GM12801 (cell line): ENCODE measurements at regions not wholly inside any gene's neighbourhood (a gene's known extent, or its start where the extent isn't known, plus 50 kb on each side); places are given as distances from the start of the nearest gene placed in this dataset.

ENCODE experiments used
- CTCF ChIP-seq: IDR thresholded peaks from one replicate; pipeline ENCODE4 v1.5.1; 2011; ENCODE audit warnings: control low read depth; ENCODE audit not compliant: insufficient read length; ENCODE audit errors: extremely low read depth

DNA sequence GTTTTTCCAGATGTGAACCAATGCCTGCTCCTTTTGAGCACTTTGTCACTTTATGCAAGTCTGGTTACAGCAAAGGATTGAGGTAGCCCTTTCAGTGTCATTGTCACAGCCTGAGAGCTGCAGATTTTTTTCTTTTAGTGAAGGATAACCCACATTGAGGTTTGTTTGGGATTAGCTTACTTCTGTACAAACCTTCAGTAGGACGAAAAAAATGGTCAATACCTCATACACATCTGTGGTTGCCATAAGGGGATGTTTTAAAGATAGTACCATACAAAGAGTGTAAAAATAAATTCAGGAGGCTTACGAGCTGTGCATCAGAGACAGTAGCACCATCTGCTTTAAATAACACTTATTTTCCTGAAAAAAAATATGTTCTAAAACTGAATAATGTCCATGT lies 566.0 kb downstream of the AJAP1 start:
- TF ChIP-seq CTCF, result no peak

DNA sequence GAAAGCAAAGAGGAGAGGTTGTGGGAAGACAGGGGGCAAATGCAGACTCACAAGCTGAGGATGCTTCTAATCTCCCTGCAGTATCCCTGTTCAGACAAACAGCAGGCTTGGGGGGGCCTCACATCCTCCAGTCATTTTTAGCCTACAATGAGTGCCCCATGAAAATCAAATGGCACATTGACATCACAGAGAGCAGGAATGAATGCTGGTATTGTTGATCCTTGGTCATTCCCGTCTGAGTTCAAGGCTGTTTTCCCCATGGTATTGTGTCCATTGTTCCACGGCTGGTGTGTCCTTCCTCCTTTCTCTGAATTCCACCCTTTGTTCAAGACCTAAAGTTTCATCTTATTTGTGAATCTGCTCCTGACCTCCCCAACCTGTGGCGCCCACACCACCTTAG lies 545.6 kb downstream of the AJAP1 start:
- TF ChIP-seq CTCF, result no peak

DNA sequence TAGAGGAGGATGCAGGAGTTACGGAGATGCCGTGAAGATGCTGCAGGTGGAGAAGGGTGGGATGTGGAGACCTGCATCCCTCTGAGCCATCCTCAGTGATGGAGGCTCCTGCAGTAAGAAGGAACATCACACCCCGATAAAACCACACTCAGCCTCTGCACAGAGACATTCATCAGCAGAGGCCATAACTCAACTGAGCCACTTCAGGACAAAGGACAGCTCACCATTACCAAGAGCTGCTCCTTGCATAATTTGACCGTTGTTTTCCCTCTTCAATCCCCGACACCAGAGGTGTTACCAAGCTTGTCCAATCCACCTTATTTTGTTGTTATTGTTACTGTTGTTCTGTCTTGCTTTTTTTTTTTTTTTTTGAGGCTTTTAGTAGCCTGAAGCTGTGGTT lies 543.9 kb downstream of the AJAP1 start:
- no peak for TF ChIP-seq CTCF

- TF ChIP-seq CTCF, result no peak
Measured at GRCh38 chr1:5191470-5191869, 537.1 kb downstream of the AJAP1 start.

DNA sequence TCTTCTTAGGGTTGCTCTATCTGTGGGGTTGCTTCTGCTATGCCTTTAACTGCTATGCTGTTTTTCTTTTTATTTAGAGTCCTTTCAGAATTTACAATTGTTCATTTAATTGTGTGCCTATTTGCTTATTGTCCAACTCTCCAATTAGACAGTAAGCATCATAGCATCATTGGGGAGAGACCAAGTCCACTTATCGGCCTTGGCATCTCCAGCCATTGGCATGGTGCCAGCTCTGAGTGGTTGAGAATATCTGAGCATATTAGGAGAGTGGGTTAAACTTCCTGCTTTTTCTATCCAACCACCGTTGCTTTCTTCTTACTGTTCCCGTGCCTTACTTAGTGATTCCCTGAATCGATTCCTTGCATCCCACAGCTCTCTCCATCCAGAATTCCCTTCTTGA lies 535.0 kb downstream of the AJAP1 start:
- no peak for TF ChIP-seq CTCF

GRCh38 chr1:5165762-5166161 lies 511.4 kb downstream of the AJAP1 start:
- TF ChIP-seq CTCF, result no peak

DNA sequence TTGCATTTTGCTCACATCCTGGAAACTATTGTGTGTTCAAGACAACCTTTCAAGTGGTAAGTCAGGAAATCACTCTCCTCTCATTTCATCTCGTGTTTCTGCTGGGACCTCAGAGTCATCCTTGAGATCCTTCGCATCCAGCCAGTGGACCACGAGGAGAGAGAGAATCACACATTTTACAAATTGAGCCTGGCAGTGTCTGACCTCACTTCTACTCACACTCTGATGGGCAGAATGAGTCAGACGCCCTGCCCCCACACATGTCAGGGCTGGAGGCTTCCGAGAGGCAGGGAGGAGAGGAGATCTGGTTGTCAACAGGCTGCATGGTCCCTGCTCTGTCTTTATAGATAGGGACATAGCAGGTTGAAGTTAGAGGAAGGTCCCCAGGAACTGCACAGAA lies 509.7 kb downstream of the AJAP1 start:
- TF ChIP-seq CTCF, result no peak

DNA sequence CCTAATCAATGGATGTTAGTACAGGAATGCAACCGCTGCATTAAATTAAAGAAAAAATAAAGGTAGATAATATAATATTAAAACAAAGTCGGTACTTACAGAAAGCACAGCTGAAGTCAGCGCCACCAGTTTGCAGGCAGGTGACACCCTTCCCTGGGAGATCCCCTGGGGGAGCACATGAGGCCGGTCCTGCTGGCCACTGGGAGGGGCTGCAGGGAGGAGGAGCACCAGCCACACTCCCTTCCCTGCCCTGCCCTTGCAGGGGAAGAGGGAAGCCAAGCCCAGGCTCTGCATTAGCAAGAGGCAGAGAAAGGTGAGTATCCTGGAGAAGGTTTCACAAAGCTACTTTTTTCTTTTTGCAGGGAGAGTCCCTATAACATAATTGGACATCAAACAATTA lies 507.0 kb downstream of the AJAP1 start:
- no peak for TF ChIP-seq CTCF
